ENCODE measurements at regions not wholly inside any gene's neighbourhood (a gene's known extent, or its start where the extent isn't known, plus 50 kb on each side); places are given as distances from the start of the nearest gene placed in this dataset.
A peak's percentile ranks its signal among the peaks of the same experiment; 100 is the strongest.
"Not testable (repeated sequence)": the region's sequence is repeated elsewhere in the genome, so short reads cannot be mapped to it uniquely, and the experiment has no call there.

DNA sequence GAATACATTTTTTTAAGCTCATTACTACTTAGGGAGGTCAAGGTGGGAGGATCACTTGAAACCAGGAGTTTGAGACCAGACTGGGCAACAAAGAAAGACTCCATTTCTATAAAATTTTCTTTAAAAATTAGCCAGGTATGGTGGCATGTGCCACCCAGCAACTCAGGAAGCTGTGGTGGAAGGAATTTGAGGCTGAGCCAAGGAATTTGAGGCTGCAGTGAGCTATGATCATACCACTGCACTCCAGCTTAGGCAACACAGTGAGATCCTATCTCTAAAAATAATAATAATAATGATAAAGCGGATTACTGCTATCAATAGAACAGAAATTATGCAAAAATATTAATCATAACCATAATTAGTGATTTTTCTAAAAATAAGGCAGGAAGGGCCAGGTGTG is 170.3 kb downstream of the COPRS start:
- Mint-ChIP-seq H3K27me3 (peaks cover 10% of the 10 kb centered on the region), H3K36me3 (ENCODE audit: low read depth) (no peaks in the 10 kb centered on the region), H3K4me3 (no peak overlapping the region), H3K4me1 (peaks cover 4% of the 10 kb centered on the region), H3K9me3 (no peaks in the 10 kb centered on the region), H3K27ac (no peak overlapping the region)
- DNase-seq, result no peak
- ATAC-seq, result no peak

DNA sequence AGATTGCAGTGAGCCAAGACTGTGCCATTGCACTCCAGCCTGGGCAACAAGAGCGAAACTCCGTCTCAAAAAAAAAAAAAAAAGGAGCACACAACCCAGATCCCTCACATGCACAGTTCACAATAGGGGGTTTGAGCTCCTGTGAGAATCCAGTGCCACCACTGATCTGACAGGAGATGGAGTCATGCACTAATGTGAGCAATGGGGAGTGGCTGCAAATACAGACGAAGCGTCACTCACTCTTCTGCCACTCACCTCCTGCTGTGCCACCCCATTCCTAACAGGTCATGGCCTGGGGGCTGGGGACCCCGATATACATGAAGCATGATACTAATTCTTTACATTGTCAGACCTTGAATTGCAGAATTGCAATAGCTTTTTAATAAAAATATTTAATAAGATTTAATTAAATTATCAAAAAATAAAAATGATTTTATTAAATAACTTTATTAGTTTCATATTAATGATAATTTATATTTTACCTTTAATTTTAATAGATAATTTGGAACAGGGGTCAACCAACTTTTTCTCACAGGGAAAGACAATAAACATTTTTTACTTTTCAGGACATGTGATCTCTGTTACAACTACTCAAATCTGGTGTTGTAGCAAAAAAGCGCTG is 171.4 kb downstream of the COPRS start:
- DNase-seq (no peak), ATAC-seq (no peak)
- Mint-ChIP-seq H3K4me3 (no peak overlapping the region), H3K9me3 (no peaks in the 10 kb centered on the region), H3K36me3 (ENCODE audit: low read depth) (no peaks in the 10 kb centered on the region), H3K4me1 (peaks cover 4% of the 10 kb centered on the region), H3K27me3 (peaks cover 19% of the 10 kb centered on the region), H3K27ac (no peak overlapping the region)

DNA sequence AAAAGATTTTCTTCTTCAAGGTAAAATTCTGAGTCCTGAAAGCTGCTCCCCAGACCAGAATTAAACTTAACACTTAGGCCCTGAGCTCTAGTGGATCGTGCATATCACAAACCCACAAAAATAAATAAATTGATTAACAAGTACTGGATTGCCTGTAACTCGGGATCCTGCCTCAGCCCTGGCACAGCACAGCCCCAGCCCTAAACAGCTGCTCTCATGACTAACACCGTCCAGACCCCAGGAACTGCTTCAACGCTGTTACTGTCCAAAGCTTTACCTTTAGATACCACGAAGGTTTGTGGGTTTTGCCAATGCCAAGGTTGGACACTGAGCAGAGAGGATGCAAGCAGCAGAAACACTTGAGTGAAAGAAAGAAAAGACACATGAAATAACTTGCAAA is 172.5 kb downstream of the COPRS start:
- H3K27ac Mint-ChIP-seq, result no peak overlapping the region
- no peaks in the 10 kb centered on the region for H3K9me3 Mint-ChIP-seq
- DNase-seq, result no peak
- no peak overlapping the region for H3K4me3 Mint-ChIP-seq
- H3K4me1 Mint-ChIP-seq, result peaks cover 4% of the 10 kb centered on the region
- no peak for ATAC-seq
- H3K27me3 Mint-ChIP-seq, result peaks cover 26% of the 10 kb centered on the region
- no peaks in the 10 kb centered on the region for H3K36me3 Mint-ChIP-seq (ENCODE audit: low read depth)

DNA sequence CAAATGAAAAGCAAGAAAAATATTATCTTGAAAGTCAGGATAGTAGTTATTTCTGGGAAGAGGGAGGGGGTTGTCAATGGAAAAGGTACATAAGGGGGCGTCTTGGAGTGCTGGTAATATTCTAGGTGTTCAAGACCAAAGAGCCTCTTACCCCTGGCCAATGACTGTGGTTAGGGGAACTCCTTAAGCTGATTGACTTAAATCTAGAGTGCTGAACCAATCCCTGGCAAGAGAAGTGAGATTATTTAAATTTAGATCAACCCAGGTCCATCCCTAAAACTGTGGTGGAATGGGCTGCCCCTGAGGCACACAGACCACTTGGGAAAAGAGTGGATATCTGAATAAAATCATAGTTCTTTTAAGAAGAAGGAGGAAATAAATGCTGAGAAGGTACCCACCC is 174.1 kb downstream of the COPRS start:
- ATAC-seq, result no peak
- peaks cover 12% of the 10 kb centered on the region for H3K4me1 Mint-ChIP-seq
- DNase-seq, result no peak
- no peaks in the 10 kb centered on the region for H3K36me3 Mint-ChIP-seq (ENCODE audit: low read depth)
- H3K27me3 Mint-ChIP-seq, result peaks cover 32% of the 10 kb centered on the region
- no peaks in the 10 kb centered on the region for H3K9me3 Mint-ChIP-seq
- no peak overlapping the region for H3K27ac Mint-ChIP-seq
- no peak overlapping the region for H3K4me3 Mint-ChIP-seq

DNA sequence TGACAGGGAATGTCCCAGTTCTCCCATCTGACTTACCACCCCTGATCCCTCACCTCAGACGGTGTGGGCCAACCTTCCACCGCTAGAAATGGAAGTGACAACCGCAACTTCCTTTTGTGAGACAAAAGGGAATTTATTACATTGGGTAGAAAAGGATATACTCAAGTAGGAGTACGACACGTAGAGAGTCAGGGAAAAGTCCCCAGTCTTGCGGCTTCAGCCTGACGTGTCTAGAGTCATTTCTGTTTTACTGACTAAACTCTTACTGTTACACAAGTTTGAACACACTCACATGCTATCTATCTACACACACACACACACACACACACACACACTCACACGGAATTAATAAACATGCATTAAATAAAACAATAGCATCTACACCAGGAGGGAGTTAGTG is 178.9 kb downstream of the COPRS start:
- Mint-ChIP-seq H3K4me1 (peaks cover 21% of the 10 kb centered on the region), H3K4me3 (no peak overlapping the region), H3K9me3 (no peaks in the 10 kb centered on the region), H3K27me3 (peaks cover 44% of the 10 kb centered on the region), H3K27ac (peak overlapping the region; percentile 63), H3K36me3 (ENCODE audit: low read depth) (no peaks in the 10 kb centered on the region)
- peak; percentile 51 for DNase-seq
- peak; percentile 91 for ATAC-seq

DNA sequence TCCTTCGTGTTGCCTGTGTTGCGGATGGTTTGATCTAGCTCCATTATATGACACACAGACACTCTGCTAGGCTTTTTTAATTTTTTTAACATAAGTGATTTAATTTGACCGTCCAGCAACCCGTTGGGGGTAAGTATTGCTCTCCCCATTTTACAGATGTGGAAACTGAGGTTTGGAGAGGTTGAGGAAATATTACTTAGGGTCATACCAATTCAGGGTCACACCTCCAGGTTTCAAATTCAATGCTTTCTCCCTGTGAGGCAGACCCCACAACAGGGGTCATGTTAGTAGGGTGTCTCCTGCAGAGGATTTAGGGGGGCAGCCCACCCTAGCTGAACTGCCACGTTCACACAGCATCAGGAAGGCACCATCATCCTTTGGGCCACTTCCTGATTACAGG is 179.4 kb downstream of the COPRS start:
- Mint-ChIP-seq H3K9me3 (no peaks in the 10 kb centered on the region), H3K36me3 (ENCODE audit: low read depth) (no peaks in the 10 kb centered on the region), H3K27me3 (peaks cover 42% of the 10 kb centered on the region), H3K4me3 (no peak overlapping the region), H3K27ac (peak overlapping the region; percentile 63), H3K4me1 (peaks cover 19% of the 10 kb centered on the region)
- DNase-seq (no peak), ATAC-seq (no peak)

DNA sequence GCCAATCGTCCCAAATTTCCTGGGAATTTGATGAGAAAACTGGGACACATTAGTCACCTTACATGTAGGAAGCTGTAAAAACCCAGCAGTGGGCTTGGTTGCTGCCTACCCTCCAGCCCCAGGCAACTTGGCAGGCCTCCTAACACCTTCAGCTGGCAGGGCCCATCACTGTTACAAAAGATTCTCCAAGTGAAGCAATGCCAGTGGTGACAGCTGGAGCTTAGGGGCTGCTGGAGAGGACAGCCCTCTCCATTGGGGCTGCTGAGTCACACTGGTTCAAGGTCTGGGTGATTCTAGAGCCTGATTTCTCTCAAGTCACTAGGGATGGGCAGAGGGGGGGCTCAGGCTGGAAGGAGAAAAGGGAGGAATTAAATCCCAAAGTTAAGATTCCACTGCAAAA is 180.6 kb downstream of the COPRS start:
- Mint-ChIP-seq H3K36me3 (ENCODE audit: low read depth) (no peaks in the 10 kb centered on the region), H3K4me1 (peaks cover 19% of the 10 kb centered on the region), H3K9me3 (no peaks in the 10 kb centered on the region), H3K27me3 (peaks cover 42% of the 10 kb centered on the region), H3K27ac (no peak overlapping the region), H3K4me3 (no peak overlapping the region)
- ATAC-seq (no peak), DNase-seq (no peak)

DNA sequence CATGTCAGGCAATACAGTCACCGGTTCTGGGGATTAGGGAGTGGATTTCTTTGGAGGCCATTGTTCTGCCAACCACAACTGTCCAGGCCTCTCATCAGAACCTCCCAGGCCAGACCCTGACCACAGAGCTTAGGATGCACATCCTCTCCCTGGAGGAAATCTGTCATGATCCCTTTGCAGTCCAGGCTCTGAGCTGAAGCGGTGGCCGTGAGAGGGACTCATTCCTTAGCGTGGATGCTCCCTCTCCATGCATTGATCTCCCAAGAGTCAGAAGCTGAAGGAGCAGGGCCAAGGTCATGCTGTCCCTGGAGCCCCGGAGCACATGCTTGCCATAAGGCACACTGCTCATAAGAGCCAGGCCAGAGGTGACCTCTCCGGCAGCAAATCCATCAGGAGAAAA is 181.4 kb downstream of the COPRS start:
- Mint-ChIP-seq H3K4me3 (no peak overlapping the region), H3K4me1 (peaks cover 19% of the 10 kb centered on the region), H3K27me3 (peaks cover 42% of the 10 kb centered on the region), H3K27ac (no peak overlapping the region), H3K9me3 (no peaks in the 10 kb centered on the region), H3K36me3 (ENCODE audit: low read depth) (no peaks in the 10 kb centered on the region)
- no peak for ATAC-seq
- no peak for DNase-seq

DNA sequence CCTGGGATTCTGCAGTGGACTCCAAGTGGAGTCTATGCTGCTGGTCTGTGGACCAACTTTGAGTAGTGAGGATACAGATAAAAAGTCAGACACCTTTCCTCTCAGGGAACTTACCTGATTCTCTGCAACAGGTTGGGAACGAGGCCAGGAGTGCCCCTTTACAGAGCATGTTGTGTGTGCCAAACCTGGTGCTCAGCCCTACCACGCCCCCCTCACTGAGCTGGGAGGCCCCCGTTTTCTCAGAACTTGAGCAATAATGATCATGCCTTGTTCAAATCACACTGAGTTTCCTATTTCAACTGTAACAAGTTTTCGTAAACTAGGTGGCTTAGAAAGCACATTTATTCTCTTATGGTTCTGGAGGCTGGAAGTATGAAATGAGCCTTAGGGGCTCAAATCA is 182.0 kb downstream of the COPRS start:
- no peak for DNase-seq
- Mint-ChIP-seq H3K36me3 (ENCODE audit: low read depth) (no peaks in the 10 kb centered on the region), H3K27me3 (peaks cover 37% of the 10 kb centered on the region), H3K9me3 (no peaks in the 10 kb centered on the region), H3K4me3 (no peak overlapping the region), H3K4me1 (peaks cover 19% of the 10 kb centered on the region), H3K27ac (no peak overlapping the region)
- ATAC-seq, result no peak

DNA sequence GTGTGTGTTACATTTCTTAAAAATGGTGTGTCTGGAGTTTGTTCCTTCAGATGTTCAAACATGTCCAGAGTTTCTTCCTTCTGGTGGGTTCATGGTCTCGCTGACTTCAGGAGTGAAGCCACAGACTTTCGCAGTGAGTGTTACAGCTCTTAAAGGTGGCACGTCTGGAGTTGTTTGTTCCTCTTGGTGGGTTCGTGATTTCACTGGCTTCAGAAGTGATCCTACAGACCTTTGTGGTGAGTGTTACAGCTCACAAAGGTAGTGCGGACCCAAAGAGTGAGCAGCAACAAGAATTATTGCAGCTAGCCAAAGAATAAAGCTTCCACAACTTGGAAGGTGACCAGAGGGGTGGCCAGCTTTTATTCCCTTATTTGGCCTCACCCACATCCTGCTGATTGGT is 183.7 kb downstream of the COPRS start:
- H3K27me3 Mint-ChIP-seq, result peaks cover 40% of the 10 kb centered on the region
- not testable (repeated sequence) for DNase-seq; H3K4me3 Mint-ChIP-seq; H3K36me3 Mint-ChIP-seq (ENCODE audit: low read depth); H3K9me3 Mint-ChIP-seq; H3K27ac Mint-ChIP-seq; ATAC-seq
- H3K4me1 Mint-ChIP-seq, result peaks cover 16% of the 10 kb centered on the region

DNA sequence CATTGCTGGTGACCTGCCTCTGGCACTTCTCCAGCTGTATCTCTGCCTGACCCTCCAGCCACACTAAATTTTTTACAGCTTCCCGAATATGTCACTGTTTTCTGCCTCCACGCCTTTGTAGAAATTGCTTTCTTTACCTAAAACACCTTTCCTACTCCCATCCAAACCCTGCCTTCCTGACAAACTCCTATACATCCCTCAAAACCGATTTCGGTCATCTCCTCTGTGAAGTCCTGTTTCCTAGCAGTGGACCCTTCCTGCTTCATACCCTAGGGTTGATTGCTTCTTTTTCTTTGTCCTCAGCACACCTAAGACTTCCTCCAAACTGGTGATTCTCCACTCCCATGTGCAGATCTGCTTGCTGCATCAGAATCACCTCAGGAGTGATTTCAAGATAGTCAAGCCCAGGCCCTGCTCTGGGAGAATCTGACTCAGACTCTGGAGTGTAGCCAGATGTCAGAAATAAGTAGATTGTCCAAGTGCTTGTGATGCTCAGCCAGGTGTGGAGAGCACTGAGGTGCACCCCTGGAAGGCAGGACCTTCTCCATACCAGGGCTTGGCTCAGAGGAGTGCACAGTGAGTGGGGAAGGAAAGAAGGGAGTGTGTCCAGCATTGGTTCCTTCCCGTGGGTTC is 184.2 kb downstream of the COPRS start:
- DNase-seq, result no peak
- H3K9me3 Mint-ChIP-seq, result no peaks in the 10 kb centered on the region
- H3K4me1 Mint-ChIP-seq, result peaks cover 11% of the 10 kb centered on the region
- H3K36me3 Mint-ChIP-seq (ENCODE audit: low read depth), result no peaks in the 10 kb centered on the region
- peak overlapping the region; percentile 8 for H3K27ac Mint-ChIP-seq
- H3K27me3 Mint-ChIP-seq, result peaks cover 38% of the 10 kb centered on the region
- peak; percentile 24 for ATAC-seq
- H3K4me3 Mint-ChIP-seq, result no peak overlapping the region

DNA sequence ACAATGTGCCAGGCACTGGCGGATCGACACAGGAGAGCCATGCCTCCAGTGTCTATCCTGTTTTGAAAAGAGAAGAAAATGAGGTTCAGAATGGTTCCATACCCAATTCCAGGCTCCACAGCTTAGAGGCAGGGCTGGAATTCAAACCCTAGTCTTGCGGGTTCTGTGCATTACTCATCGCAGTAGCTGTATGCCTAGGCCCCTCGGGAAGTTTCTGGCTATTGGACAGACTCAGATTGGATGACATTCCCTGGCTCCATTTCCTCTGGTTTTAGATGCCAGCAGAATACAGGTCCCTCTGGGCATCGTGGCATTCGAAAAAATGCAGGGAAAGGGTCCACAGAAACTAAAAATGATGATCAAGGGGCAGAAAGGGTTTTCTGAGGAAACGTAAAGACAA is 184.7 kb downstream of the COPRS start:
- Mint-ChIP-seq H3K4me1 (peaks cover 6% of the 10 kb centered on the region), H3K27ac (no peak overlapping the region), H3K36me3 (ENCODE audit: low read depth) (no peaks in the 10 kb centered on the region), H3K9me3 (no peaks in the 10 kb centered on the region), H3K4me3 (no peak overlapping the region), H3K27me3 (peaks cover 41% of the 10 kb centered on the region)
- DNase-seq (no peak), ATAC-seq (no peak)

DNA sequence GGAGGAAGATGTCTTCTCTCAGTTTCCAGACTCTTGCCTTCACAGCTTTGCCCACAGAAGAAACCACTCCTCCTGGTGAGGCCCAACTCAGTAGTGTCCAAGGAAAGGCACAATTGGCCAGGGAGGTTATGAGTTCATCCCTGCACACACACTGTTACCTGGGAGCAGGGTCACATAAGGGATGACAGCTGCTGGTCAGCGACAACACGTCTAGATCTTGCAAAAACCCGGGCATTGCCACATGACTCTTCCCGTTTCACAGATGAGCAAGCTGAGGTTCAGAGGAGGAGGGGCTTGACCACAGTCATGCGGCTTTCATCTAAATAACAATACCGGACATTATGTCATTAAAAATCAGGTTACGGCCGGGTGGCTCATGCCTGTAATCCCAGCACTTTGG is 186.0 kb downstream of the COPRS start:
- ATAC-seq, result no peak
- no peak for DNase-seq
- H3K27ac Mint-ChIP-seq, result no peak overlapping the region
- peaks cover 6% of the 10 kb centered on the region for H3K4me1 Mint-ChIP-seq
- no peak overlapping the region for H3K4me3 Mint-ChIP-seq
- peaks cover 45% of the 10 kb centered on the region for H3K27me3 Mint-ChIP-seq
- no peaks in the 10 kb centered on the region for H3K36me3 Mint-ChIP-seq (ENCODE audit: low read depth)
- H3K9me3 Mint-ChIP-seq, result no peaks in the 10 kb centered on the region

DNA sequence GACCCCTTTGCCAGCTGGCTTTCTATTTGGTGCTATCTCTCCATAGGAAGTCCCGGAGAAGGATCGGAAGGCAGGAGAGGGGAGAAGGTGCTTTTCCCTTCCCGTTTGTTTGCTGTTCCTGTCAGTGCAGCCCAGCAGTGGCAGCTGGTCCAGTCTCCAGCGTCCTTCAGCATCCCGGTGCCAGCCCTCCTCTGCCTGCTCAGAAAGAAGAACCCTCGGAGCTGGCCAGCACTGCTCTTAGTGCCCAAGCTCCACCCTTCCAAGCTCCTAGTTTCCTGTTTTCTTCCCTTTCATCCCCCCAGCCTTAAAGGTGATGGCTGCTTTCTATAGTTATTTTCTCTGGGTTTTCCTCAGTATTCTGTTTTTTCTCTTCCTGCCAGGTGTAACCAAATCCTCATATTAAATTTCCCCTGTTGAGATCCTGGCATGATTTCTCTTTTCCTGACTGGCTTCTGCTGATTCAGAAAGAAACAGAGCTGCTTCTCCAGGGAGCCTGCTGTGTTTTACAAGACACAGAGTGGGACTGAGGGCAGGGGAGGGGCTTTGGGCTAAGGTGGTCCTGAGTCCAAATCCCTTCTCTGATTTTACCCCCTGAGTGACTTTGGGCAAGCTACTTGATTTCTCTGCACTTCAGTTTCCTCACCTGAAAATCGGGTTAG is 186.8 kb downstream of the COPRS start:
- DNase-seq (no peak), ATAC-seq (no peak)
- Mint-ChIP-seq H3K27me3 (peaks cover 49% of the 10 kb centered on the region), H3K27ac (no peak overlapping the region), H3K4me3 (no peak overlapping the region), H3K4me1 (peaks cover 6% of the 10 kb centered on the region), H3K9me3 (no peaks in the 10 kb centered on the region), H3K36me3 (ENCODE audit: low read depth) (no peaks in the 10 kb centered on the region)

DNA sequence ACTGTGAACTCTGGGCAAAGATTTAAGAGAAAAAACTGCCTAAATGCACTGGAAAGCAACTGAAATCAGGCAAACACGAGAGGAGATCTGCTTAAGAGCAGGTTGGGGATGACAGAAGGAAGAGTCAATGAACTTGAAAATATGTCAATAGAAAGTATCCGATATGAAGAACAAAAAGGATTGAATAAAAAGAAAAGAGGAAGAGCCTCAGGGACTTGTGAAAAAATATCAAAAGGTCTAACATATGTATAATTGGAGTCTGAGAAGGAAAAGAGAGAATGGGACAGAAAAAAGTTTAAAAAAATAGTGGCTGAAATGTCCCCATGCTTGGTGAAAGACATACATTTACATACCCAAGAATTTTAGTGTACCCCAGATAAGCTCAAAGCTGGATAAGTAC is 195.5 kb downstream of the COPRS start:
- no peak for DNase-seq
- Mint-ChIP-seq H3K27me3 (peaks cover 36% of the 10 kb centered on the region), H3K4me3 (no peak overlapping the region), H3K9me3 (peaks cover 15% of the 10 kb centered on the region), H3K36me3 (ENCODE audit: low read depth) (no peaks in the 10 kb centered on the region), H3K27ac (no peak overlapping the region), H3K4me1 (no peaks in the 10 kb centered on the region)
- no peak for ATAC-seq

All from activated naive CD8-positive, alpha-beta T cell treated with anti-CD3 and anti-CD28 coated beads, Interleukin-2, amount 50 U/mL, for 24 hours (primary cell).